ENCODE measurements at regions not wholly inside any gene's neighbourhood (a gene's known extent, or its start where the extent isn't known, plus 50 kb on each side); places are given as distances from the start of the nearest gene placed in this dataset.
"Not testable (repeated sequence)": the region's sequence is repeated elsewhere in the genome, so short reads cannot be mapped to it uniquely, and the experiment has no call there.

GRCh38 chr17:72464221-72464620, 343.4 kb downstream of the SOX9 start:
- H3K27ac ChIP-seq (ENCODE audit: low read depth, low read length); H3K36me3 ChIP-seq (ENCODE audit: control insufficient read depth, insufficient read depth, low read length); H3K9me3 ChIP-seq (ENCODE audit: control insufficient read depth, insufficient read depth, low read depth, low read length); H3K27me3 ChIP-seq (ENCODE audit: control insufficient read depth, insufficient read depth, low read length); H3K4me3 ChIP-seq (ENCODE audit: low read depth, low read length); H3K9ac ChIP-seq (ENCODE audit: low read length): not testable (repeated sequence)
- peaks cover 31% of the 10 kb centered on the region for H3K4me1 ChIP-seq (ENCODE audit: control insufficient read depth, insufficient read depth, low read length)

GRCh38 chr17:72465191-72466024, 344.6 kb downstream of the SOX9 start:
- Histone ChIP-seq H3K9ac (ENCODE audit: low read length) (peak overlapping the region; percentile 34), H3K36me3 (ENCODE audit: control insufficient read depth, insufficient read depth, low read length) (no peaks in the 10 kb centered on the region), H3K27me3 (ENCODE audit: control insufficient read depth, insufficient read depth, low read length) (no peaks in the 10 kb centered on the region), H3K4me1 (ENCODE audit: control insufficient read depth, insufficient read depth, low read length) (peaks cover 35% of the 10 kb centered on the region), H3K4me3 (ENCODE audit: low read depth, low read length) (no peak overlapping the region; the same call in 1 of the 2 replicates), H3K27ac (ENCODE audit: low read depth, low read length) (no peak overlapping the region), H3K9me3 (ENCODE audit: control insufficient read depth, insufficient read depth, low read depth, low read length) (peaks cover 8% of the 10 kb centered on the region)

- H3K4me3 ChIP-seq (ENCODE audit: low read depth, low read length), result no peak overlapping the region
- no peaks in the 10 kb centered on the region for H3K36me3 ChIP-seq (ENCODE audit: control insufficient read depth, insufficient read depth, low read length)
- H3K27me3 ChIP-seq (ENCODE audit: control insufficient read depth, insufficient read depth, low read length), result no peaks in the 10 kb centered on the region
- H3K4me1 ChIP-seq (ENCODE audit: control insufficient read depth, insufficient read depth, low read length), result peaks cover 35% of the 10 kb centered on the region
- no peak overlapping the region for H3K9ac ChIP-seq (ENCODE audit: low read length)
- H3K27ac ChIP-seq (ENCODE audit: low read depth, low read length), result no peak overlapping the region
- peaks cover 8% of the 10 kb centered on the region for H3K9me3 ChIP-seq (ENCODE audit: control insufficient read depth, insufficient read depth, low read depth, low read length)
Measured at GRCh38 chr17:72466199-72466598, 345.4 kb downstream of the SOX9 start.

DNA sequence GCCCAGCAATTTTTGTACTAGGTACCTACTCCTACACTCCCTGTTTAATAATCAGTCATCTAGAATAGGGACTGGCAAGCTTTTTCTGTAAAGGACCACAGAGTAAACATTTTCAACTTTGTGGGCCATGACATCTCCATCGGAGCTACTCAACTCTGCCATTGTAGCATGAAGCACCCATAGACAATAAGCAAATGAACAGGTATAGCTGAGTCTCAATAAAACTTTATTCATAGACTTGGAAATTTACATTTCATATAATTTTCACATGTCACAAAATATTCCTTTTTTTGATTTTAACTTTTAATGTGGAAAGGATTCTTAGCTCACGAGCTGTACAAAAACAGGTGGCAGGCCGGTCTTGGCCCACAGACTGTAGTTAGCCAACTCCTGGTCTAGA, 345.8 kb downstream of the SOX9 start:
- Histone ChIP-seq H3K27ac (ENCODE audit: low read depth, low read length) (no peak overlapping the region), H3K4me1 (ENCODE audit: control insufficient read depth, insufficient read depth, low read length) (peaks cover 35% of the 10 kb centered on the region), H3K9ac (ENCODE audit: low read length) (no peak overlapping the region), H3K27me3 (ENCODE audit: control insufficient read depth, insufficient read depth, low read length) (no peaks in the 10 kb centered on the region), H3K36me3 (ENCODE audit: control insufficient read depth, insufficient read depth, low read length) (no peaks in the 10 kb centered on the region), H3K4me3 (ENCODE audit: low read depth, low read length) (no peak overlapping the region), H3K9me3 (ENCODE audit: control insufficient read depth, insufficient read depth, low read depth, low read length) (peaks cover 8% of the 10 kb centered on the region)

DNA sequence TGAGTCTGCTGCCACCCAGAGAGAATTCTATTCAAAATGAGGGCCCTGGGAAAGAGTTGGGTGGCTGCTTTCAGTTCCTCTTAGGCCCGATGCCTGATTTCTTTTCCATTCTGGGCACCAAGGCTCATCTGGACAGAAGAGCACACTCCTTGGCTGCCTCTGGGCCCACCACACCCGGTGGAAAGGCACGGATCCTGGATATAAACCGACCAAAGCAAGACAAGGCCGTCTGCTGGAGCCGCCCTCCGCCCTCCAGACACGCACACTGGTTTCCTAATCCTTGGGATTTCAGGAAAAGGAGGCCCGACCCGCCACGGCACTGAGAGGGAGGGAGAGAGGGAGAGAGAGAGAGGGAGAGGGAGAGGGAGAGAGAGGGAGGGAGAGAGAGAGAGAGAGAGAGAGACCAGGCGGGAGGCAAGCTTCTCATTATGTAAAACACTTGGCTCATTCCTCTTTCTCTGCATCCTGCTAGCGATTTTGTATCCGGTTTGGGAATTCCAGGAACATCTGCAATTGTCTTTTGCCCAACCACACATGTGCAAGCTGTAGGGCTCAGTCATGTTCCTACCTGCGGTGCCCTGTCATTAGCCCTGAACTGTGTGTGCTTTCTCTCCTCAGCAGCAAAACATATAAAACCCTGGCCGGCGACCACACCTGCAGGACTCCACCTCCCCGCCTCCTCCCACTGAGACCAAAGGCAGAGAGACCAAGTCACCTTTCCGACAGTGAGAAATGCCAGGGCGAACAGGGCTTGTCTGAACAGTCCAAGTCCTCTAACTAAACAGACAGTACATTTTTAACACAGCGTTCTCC, 347.2 kb downstream of the SOX9 start:
- H3K27ac ChIP-seq (ENCODE audit: low read depth, low read length), result no peak overlapping the region
- no peaks in the 10 kb centered on the region for H3K27me3 ChIP-seq (ENCODE audit: control insufficient read depth, insufficient read depth, low read length)
- H3K9ac ChIP-seq (ENCODE audit: low read length), result peak overlapping the region; percentile 55
- H3K9me3 ChIP-seq (ENCODE audit: control insufficient read depth, insufficient read depth, low read depth, low read length), result peaks cover 4% of the 10 kb centered on the region; the same call in 1 of the 2 replicates
- H3K4me3 ChIP-seq (ENCODE audit: low read depth, low read length), result peak overlapping the region; percentile 2; the same call in 1 of the 2 replicates
- H3K4me1 ChIP-seq (ENCODE audit: control insufficient read depth, insufficient read depth, low read length), result peaks cover 35% of the 10 kb centered on the region
- H3K36me3 ChIP-seq (ENCODE audit: control insufficient read depth, insufficient read depth, low read length), result no peaks in the 10 kb centered on the region

DNA sequence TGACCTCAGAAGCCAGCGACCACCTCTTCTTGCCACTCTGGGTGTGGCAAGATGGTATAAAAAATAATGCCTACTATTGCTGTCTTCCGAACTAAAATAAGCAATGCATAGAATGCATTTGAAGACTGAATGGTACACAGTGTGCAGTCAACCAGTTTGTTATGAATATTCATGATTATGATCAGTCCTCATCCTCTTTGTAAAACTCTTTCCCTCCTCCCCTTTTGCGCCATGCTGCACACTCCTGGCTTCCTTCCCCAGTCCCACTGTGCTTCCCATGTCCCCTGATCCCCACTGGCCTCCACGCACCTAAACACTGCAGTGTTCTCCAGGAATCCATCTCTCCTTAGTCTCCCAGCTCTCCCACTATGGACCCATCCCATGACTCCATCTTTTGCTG, 348.0 kb downstream of the SOX9 start:
- Histone ChIP-seq H3K27ac (ENCODE audit: low read depth, low read length) (no peak overlapping the region), H3K9me3 (ENCODE audit: control insufficient read depth, insufficient read depth, low read depth, low read length) (peaks cover 1% of the 10 kb centered on the region; the same call in 1 of the 2 replicates), H3K4me1 (ENCODE audit: control insufficient read depth, insufficient read depth, low read length) (peaks cover 35% of the 10 kb centered on the region), H3K36me3 (ENCODE audit: control insufficient read depth, insufficient read depth, low read length) (no peaks in the 10 kb centered on the region), H3K9ac (ENCODE audit: low read length) (no peak overlapping the region), H3K27me3 (ENCODE audit: control insufficient read depth, insufficient read depth, low read length) (no peaks in the 10 kb centered on the region), H3K4me3 (ENCODE audit: low read depth, low read length) (no peak overlapping the region)

GRCh38 chr17:72470121-72470705, 349.4 kb downstream of the SOX9 start:
- Histone ChIP-seq H3K4me1 (ENCODE audit: control insufficient read depth, insufficient read depth, low read length) (peaks cover 41% of the 10 kb centered on the region), H3K9me3 (ENCODE audit: control insufficient read depth, insufficient read depth, low read depth, low read length) (no peaks in the 10 kb centered on the region), H3K9ac (ENCODE audit: low read length) (no peak overlapping the region), H3K36me3 (ENCODE audit: control insufficient read depth, insufficient read depth, low read length) (no peaks in the 10 kb centered on the region), H3K4me3 (ENCODE audit: low read depth, low read length) (no peak overlapping the region), H3K27ac (ENCODE audit: low read depth, low read length) (no peak overlapping the region), H3K27me3 (ENCODE audit: control insufficient read depth, insufficient read depth, low read length) (no peaks in the 10 kb centered on the region)

DNA sequence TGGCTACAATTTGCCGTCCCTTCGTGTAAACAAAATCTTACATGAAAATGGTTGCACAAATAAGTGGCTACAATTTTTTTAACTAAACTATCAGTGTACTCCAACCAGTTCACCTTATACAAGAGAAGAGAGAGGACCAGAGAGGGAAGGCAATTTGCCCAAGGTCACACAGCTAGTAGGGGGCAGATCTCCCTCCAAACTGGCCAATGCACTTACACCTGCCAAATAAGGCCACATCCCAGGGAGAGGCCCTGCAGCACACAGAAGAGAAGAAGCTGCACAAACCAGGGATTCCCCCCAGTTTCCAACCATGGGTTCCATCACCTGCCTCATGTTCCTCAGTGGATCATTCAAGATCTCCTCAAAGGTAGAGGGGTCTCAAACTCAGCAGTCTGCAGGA, 349.9 kb downstream of the SOX9 start:
- Histone ChIP-seq H3K9me3 (ENCODE audit: control insufficient read depth, insufficient read depth, low read depth, low read length) (no peaks in the 10 kb centered on the region), H3K27ac (ENCODE audit: low read depth, low read length) (no peak overlapping the region), H3K4me3 (ENCODE audit: low read depth, low read length) (no peak overlapping the region), H3K4me1 (ENCODE audit: control insufficient read depth, insufficient read depth, low read length) (peaks cover 41% of the 10 kb centered on the region), H3K27me3 (ENCODE audit: control insufficient read depth, insufficient read depth, low read length) (no peaks in the 10 kb centered on the region), H3K36me3 (ENCODE audit: control insufficient read depth, insufficient read depth, low read length) (no peaks in the 10 kb centered on the region), H3K9ac (ENCODE audit: low read length) (no peak overlapping the region)

GRCh38 chr17:72471296-72471695, 350.5 kb downstream of the SOX9 start:
- H3K9ac ChIP-seq (ENCODE audit: low read length), result no peak overlapping the region
- H3K27ac ChIP-seq (ENCODE audit: low read depth, low read length), result no peak overlapping the region
- H3K4me1 ChIP-seq (ENCODE audit: control insufficient read depth, insufficient read depth, low read length), result peaks cover 41% of the 10 kb centered on the region
- no peaks in the 10 kb centered on the region for H3K36me3 ChIP-seq (ENCODE audit: control insufficient read depth, insufficient read depth, low read length)
- H3K4me3 ChIP-seq (ENCODE audit: low read depth, low read length), result no peak overlapping the region
- no peaks in the 10 kb centered on the region for H3K9me3 ChIP-seq (ENCODE audit: control insufficient read depth, insufficient read depth, low read depth, low read length)
- H3K27me3 ChIP-seq (ENCODE audit: control insufficient read depth, insufficient read depth, low read length), result no peaks in the 10 kb centered on the region

GRCh38 chr17:72472106-72472505, 351.3 kb downstream of the SOX9 start:
- H3K27me3 ChIP-seq (ENCODE audit: control insufficient read depth, insufficient read depth, low read length), result no peaks in the 10 kb centered on the region
- no peak overlapping the region for H3K27ac ChIP-seq (ENCODE audit: low read depth, low read length)
- no peak overlapping the region for H3K4me3 ChIP-seq (ENCODE audit: low read depth, low read length)
- H3K36me3 ChIP-seq (ENCODE audit: control insufficient read depth, insufficient read depth, low read length), result no peaks in the 10 kb centered on the region
- H3K4me1 ChIP-seq (ENCODE audit: control insufficient read depth, insufficient read depth, low read length), result peaks cover 43% of the 10 kb centered on the region
- H3K9me3 ChIP-seq (ENCODE audit: control insufficient read depth, insufficient read depth, low read depth, low read length), result no peaks in the 10 kb centered on the region
- H3K9ac ChIP-seq (ENCODE audit: low read length), result no peak overlapping the region

Measured in HUES6 (cell line).